ENCODE measurements at regions not wholly inside any gene's neighbourhood (a gene's known extent, or its start where the extent isn't known, plus 50 kb on each side); places are given as distances from the start of the nearest gene placed in this dataset.
A peak's percentile ranks its signal among the peaks of the same experiment; 100 is the strongest.

- Histone ChIP-seq H3K27me3 (ENCODE audit: insufficient read depth, insufficient read length) (no peaks in the 10 kb centered on the region), H3K4me3 (ENCODE audit: insufficient read length, low read depth) (no peak overlapping the region), H3K36me3 (ENCODE audit: insufficient read depth, insufficient read length, low read length) (no peaks in the 10 kb centered on the region), H3K9me3 (ENCODE audit: insufficient read depth, low read length) (no peaks in the 10 kb centered on the region), H3K4me1 (ENCODE audit: insufficient read depth, insufficient read length) (no peaks in the 10 kb centered on the region), H3K9ac (ENCODE audit: insufficient read length, low read depth) (no peak overlapping the region)
- no peak for TF ChIP-seq YY1 (IDR thresholded peaks at IDR 0.05; ENCODE audit: insufficient read depth, insufficient read length)
- no peak for TF ChIP-seq SUZ12 (IDR thresholded peaks at IDR 0.05; ENCODE audit: extremely low read depth, insufficient read depth, insufficient read length)
- TF ChIP-seq ZNF274 (IDR thresholded peaks at IDR 0.05; ENCODE audit: low read depth, low read length), result no peak
- no peak for DNase-seq (ENCODE audit: low read depth, low spot score)
Measured at GRCh38 chr7:132045002-132045401, 488.6 kb upstream of the PODXL start.

- no peak overlapping the region for H3K9ac ChIP-seq (ENCODE audit: insufficient read length, low read depth)
- no peak for DNase-seq (ENCODE audit: low read depth, low spot score)
- H3K9me3 ChIP-seq (ENCODE audit: insufficient read depth, low read length), result no peaks in the 10 kb centered on the region
- H3K27me3 ChIP-seq (ENCODE audit: insufficient read depth, insufficient read length), result no peaks in the 10 kb centered on the region
- H3K4me1 ChIP-seq (ENCODE audit: insufficient read depth, insufficient read length), result no peaks in the 10 kb centered on the region
- H3K36me3 ChIP-seq (ENCODE audit: insufficient read depth, insufficient read length, low read length), result no peaks in the 10 kb centered on the region
- H3K4me3 ChIP-seq (ENCODE audit: insufficient read length, low read depth), result no peak overlapping the region
- no peak for TF ChIP-seq YY1 (IDR thresholded peaks at IDR 0.05; ENCODE audit: insufficient read depth, insufficient read length)
- no peak for TF ChIP-seq ZNF274 (IDR thresholded peaks at IDR 0.05; ENCODE audit: low read depth, low read length)
- no peak for TF ChIP-seq SUZ12 (IDR thresholded peaks at IDR 0.05; ENCODE audit: extremely low read depth, insufficient read depth, insufficient read length)
Measured at GRCh38 chr7:132044247-132044646, 487.8 kb upstream of the PODXL start.

- Histone ChIP-seq H3K36me3 (ENCODE audit: insufficient read depth, insufficient read length, low read length) (no peaks in the 10 kb centered on the region), H3K9ac (ENCODE audit: insufficient read length, low read depth) (no peak overlapping the region), H3K9me3 (ENCODE audit: insufficient read depth, low read length) (no peaks in the 10 kb centered on the region), H3K4me1 (ENCODE audit: insufficient read depth, insufficient read length) (no peaks in the 10 kb centered on the region), H3K27me3 (ENCODE audit: insufficient read depth, insufficient read length) (no peaks in the 10 kb centered on the region), H3K4me3 (ENCODE audit: insufficient read length, low read depth) (no peak overlapping the region)
- DNase-seq (ENCODE audit: low read depth, low spot score), result no peak
- TF ChIP-seq YY1 (IDR thresholded peaks at IDR 0.05; ENCODE audit: insufficient read depth, insufficient read length), result no peak
- TF ChIP-seq SUZ12 (IDR thresholded peaks at IDR 0.05; ENCODE audit: extremely low read depth, insufficient read depth, insufficient read length), result no peak
- no peak for TF ChIP-seq ZNF274 (IDR thresholded peaks at IDR 0.05; ENCODE audit: low read depth, low read length)
Measured at GRCh38 chr7:132041108-132041507, 484.7 kb upstream of the PODXL start.

- Histone ChIP-seq H3K9ac (ENCODE audit: insufficient read length, low read depth) (peak overlapping the region; percentile 21), H3K27me3 (ENCODE audit: insufficient read depth, insufficient read length) (no peaks in the 10 kb centered on the region), H3K4me1 (ENCODE audit: insufficient read depth, insufficient read length) (peaks cover 5% of the 10 kb centered on the region), H3K9me3 (ENCODE audit: insufficient read depth, low read length) (no peaks in the 10 kb centered on the region), H3K36me3 (ENCODE audit: insufficient read depth, insufficient read length, low read length) (no peaks in the 10 kb centered on the region), H3K4me3 (ENCODE audit: insufficient read length, low read depth) (no peak overlapping the region)
- peak; percentile 72 for DNase-seq (ENCODE audit: low read depth, low spot score)
- no peak for TF ChIP-seq YY1 (IDR thresholded peaks at IDR 0.05; ENCODE audit: insufficient read depth, insufficient read length)
- TF ChIP-seq SUZ12 (IDR thresholded peaks at IDR 0.05; ENCODE audit: extremely low read depth, insufficient read depth, insufficient read length), result no peak
- no peak for TF ChIP-seq ZNF274 (IDR thresholded peaks at IDR 0.05; ENCODE audit: low read depth, low read length)
Measured at GRCh38 chr7:132035517-132036362, 479.3 kb upstream of the PODXL start.

GRCh38 chr7:132034748-132035416, 478.5 kb upstream of the PODXL start:
- no peak for DNase-seq (ENCODE audit: low read depth, low spot score)
- H3K27me3 ChIP-seq (ENCODE audit: insufficient read depth, insufficient read length), result no peaks in the 10 kb centered on the region
- TF ChIP-seq YY1 (IDR thresholded peaks at IDR 0.05; ENCODE audit: insufficient read depth, insufficient read length) (no peak), SUZ12 (IDR thresholded peaks at IDR 0.05; ENCODE audit: extremely low read depth, insufficient read depth, insufficient read length) (no peak), ZNF274 (IDR thresholded peaks at IDR 0.05; ENCODE audit: low read depth, low read length) (no peak)
- H3K4me1 ChIP-seq (ENCODE audit: insufficient read depth, insufficient read length), result peaks cover 5% of the 10 kb centered on the region
- H3K36me3 ChIP-seq (ENCODE audit: insufficient read depth, insufficient read length, low read length), result no peaks in the 10 kb centered on the region
- no peak overlapping the region for H3K9ac ChIP-seq (ENCODE audit: insufficient read length, low read depth)
- no peaks in the 10 kb centered on the region for H3K9me3 ChIP-seq (ENCODE audit: insufficient read depth, low read length)
- H3K4me3 ChIP-seq (ENCODE audit: insufficient read length, low read depth), result no peak overlapping the region

GRCh38 chr7:132030883-132031282, 474.5 kb upstream of the PODXL start:
- H3K9ac ChIP-seq (ENCODE audit: insufficient read length, low read depth), result no peak overlapping the region
- no peaks in the 10 kb centered on the region for H3K9me3 ChIP-seq (ENCODE audit: insufficient read depth, low read length)
- no peak overlapping the region for H3K4me3 ChIP-seq (ENCODE audit: insufficient read length, low read depth)
- peaks cover 3% of the 10 kb centered on the region for H3K27me3 ChIP-seq (ENCODE audit: insufficient read depth, insufficient read length)
- DNase-seq (ENCODE audit: low read depth, low spot score), result no peak
- TF ChIP-seq YY1 (IDR thresholded peaks at IDR 0.05; ENCODE audit: insufficient read depth, insufficient read length), result no peak
- no peak for TF ChIP-seq SUZ12 (IDR thresholded peaks at IDR 0.05; ENCODE audit: extremely low read depth, insufficient read depth, insufficient read length)
- TF ChIP-seq ZNF274 (IDR thresholded peaks at IDR 0.05; ENCODE audit: low read depth, low read length), result no peak
- no peaks in the 10 kb centered on the region for H3K36me3 ChIP-seq (ENCODE audit: insufficient read depth, insufficient read length, low read length)
- H3K4me1 ChIP-seq (ENCODE audit: insufficient read depth, insufficient read length), result peaks cover 5% of the 10 kb centered on the region

- Histone ChIP-seq H3K4me3 (ENCODE audit: insufficient read length, low read depth) (no peak overlapping the region), H3K9me3 (ENCODE audit: insufficient read depth, low read length) (no peaks in the 10 kb centered on the region), H3K27me3 (ENCODE audit: insufficient read depth, insufficient read length) (peaks cover 3% of the 10 kb centered on the region), H3K36me3 (ENCODE audit: insufficient read depth, insufficient read length, low read length) (no peaks in the 10 kb centered on the region), H3K4me1 (ENCODE audit: insufficient read depth, insufficient read length) (peaks cover 4% of the 10 kb centered on the region), H3K9ac (ENCODE audit: insufficient read length, low read depth) (no peak overlapping the region)
- TF ChIP-seq SUZ12 (IDR thresholded peaks at IDR 0.05; ENCODE audit: extremely low read depth, insufficient read depth, insufficient read length) (no peak), YY1 (IDR thresholded peaks at IDR 0.05; ENCODE audit: insufficient read depth, insufficient read length) (no peak), ZNF274 (IDR thresholded peaks at IDR 0.05; ENCODE audit: low read depth, low read length) (no peak)
- no peak for DNase-seq (ENCODE audit: low read depth, low spot score)
Measured at GRCh38 chr7:132030086-132030568, 473.7 kb upstream of the PODXL start.

Data from NT2/D1 (cell line).